ENCODE measurements at regions not wholly inside any gene's neighbourhood (a gene's known extent, or its start where the extent isn't known, plus 50 kb on each side); places are given as distances from the start of the nearest gene placed in this dataset.

DNA sequence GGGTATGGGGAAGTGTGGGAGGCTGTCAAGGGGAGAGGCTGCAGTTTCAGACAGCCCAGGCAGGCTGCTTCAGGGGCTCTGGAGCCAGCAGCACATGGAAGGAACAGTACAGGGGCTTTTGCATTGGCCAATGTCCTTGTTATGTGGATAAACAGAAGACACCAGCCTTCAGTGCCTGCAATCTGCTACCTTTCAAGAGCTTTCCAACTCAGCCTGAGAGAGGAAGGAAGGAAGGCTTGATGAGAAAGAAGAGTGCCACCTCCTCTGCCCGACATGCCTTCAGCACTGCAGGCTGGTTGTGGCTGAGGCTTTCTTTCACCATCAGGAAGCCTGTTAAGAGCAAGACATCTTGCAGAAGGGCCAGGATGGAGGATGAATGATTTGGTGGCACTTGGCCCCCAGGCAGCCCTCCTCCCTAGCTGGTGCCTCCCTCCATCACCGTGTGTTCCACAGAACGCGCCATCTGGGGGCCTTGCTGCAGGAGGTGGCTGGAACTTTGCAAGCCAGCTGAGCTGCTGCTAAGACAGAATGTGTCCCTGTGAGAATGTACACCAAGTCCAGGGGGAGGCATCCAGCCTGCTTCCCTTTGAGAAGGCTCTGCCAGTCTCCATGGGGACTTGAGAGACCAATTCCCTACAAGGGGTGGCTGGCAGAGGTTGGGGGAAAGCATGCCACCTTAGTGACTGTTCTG lies 372.4 kb upstream of the PROX1 start:
- TF ChIP-seq YY1 (IDR thresholded peaks at IDR 0.05; ENCODE audit: insufficient read depth, insufficient read length) (no peak), SUZ12 (IDR thresholded peaks at IDR 0.05; ENCODE audit: extremely low read depth, insufficient read depth, insufficient read length) (no peak), ZNF274 (IDR thresholded peaks at IDR 0.05; ENCODE audit: low read depth, low read length) (no peak)
